Fibroblast of skin of right biceps (primary cell): ENCODE measurements at regions not wholly inside any gene's neighbourhood (a gene's known extent, or its start where the extent isn't known, plus 50 kb on each side); places are given as distances from the start of the nearest gene placed in this dataset.

Experiments used
- DNase-seq: peaks from one replicate; pipeline ENCODE4 v3.0.0-alpha.2; 2013

GRCh38 chr12:68559984-68560850 is 50.5 kb upstream of the RAP1B start:
- peak; percentile 69 for DNase-seq

DNA sequence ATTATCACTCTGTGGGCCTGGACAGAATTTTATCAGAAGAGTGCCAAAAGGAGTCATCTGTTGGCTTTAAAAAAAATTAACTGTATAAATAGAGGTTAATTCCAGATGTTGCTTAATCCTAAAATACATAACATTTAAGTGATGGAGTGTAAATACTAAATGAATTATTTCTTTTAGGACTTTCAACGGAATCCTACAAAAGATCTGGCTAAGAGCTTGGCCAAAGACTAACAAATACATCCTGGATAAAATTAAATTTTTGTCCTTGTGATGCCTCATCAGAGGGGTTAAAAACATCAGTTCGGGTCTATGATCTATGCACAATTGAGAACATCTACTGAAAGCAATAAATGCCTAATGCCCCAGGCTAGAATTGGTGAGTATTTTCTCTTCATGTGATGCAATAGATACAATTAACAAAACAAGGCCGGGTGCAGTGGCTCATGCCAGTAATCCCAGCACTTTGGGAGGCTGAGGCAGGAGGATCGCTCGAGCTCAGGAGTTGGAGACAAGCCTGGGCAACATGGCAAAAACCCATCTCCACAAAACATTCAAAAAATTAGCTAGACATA is 49.8 kb upstream of the RAP1B start:
- no peak for DNase-seq
